ENCODE measurements at regions not wholly inside any gene's neighbourhood (a gene's known extent, or its start where the extent isn't known, plus 50 kb on each side); places are given as distances from the start of the nearest gene placed in this dataset.

GRCh38 chr6:170108890-170109587, 181.8 kb downstream of the DLL1 start:
- TF ChIP-seq SUZ12 (IDR thresholded peaks at IDR 0.05; ENCODE audit: extremely low read depth, insufficient read depth, insufficient read length) (no peak), ZNF274 (IDR thresholded peaks at IDR 0.05; ENCODE audit: low read depth, low read length) (no peak), YY1 (IDR thresholded peaks at IDR 0.05; ENCODE audit: insufficient read depth, insufficient read length) (no peak)

Measured in NT2/D1 (cell line).